Mesendoderm (in vitro differentiated cells): ENCODE measurements at regions not wholly inside any gene's neighbourhood (a gene's known extent, or its start where the extent isn't known, plus 50 kb on each side); places are given as distances from the start of the nearest gene placed in this dataset.

Experiments
- DNase-seq: peaks from one replicate; pipeline ENCODE4 v3.0.0; 2013
- H2AK5ac ChIP-seq: 2 replicates; pipeline ENCODE4 v1.6.1; 2013; ENCODE audit warnings: low read length, inconsistent platforms
- H2BK120ac ChIP-seq: 2 replicates; pipeline ENCODE4 v1.6.1; 2013; ENCODE audit warnings: low read depth, mild to moderate bottlenecking, low read length, moderate library complexity, mixed read lengths
- H2BK15ac ChIP-seq: replicated peaks from 2 replicates; pipeline ENCODE4 v1.6.1; 2013; ENCODE audit warnings: low read depth, mild to moderate bottlenecking, moderate library complexity
- H2BK5ac ChIP-seq: 2 replicates; pipeline ENCODE4 v1.6.1; 2013; ENCODE audit warnings: low read length, inconsistent platforms
- H3K18ac ChIP-seq: 2 replicates; pipeline ENCODE4 v1.6.1; 2013; ENCODE audit warnings: mild to moderate bottlenecking, low read length, mixed read lengths
- H3K23ac ChIP-seq: one replicate; pipeline ENCODE4 v1.6.1; 2013; ENCODE audit warnings: low read length
- H3K27ac ChIP-seq: 2 replicates; pipeline ENCODE4 v1.5.1; 2013; ENCODE audit warnings: low read depth, mild to moderate bottlenecking, inconsistent platforms, low read length, moderate library complexity
- H3K27me3 ChIP-seq: 2 replicates; pipeline ENCODE4 v1.6.1; 2013; ENCODE audit warnings: low read length, control low read depth, mild to moderate bottlenecking, inconsistent platforms; ENCODE audit not compliant: insufficient read depth, poor library complexity
- H3K36me3 ChIP-seq: 2 replicates; pipeline ENCODE4 v1.6.1; 2013; ENCODE audit warnings: low read length, inconsistent platforms; ENCODE audit not compliant: control insufficient read depth, insufficient read depth
- H3K4ac ChIP-seq: one replicate; pipeline ENCODE4 v1.6.1; 2013; ENCODE audit warnings: low read depth, mild to moderate bottlenecking, low read length, moderate library complexity
- H3K4me1 ChIP-seq: 2 replicates; pipeline ENCODE4 v1.6.1; 2013; ENCODE audit warnings: low read depth, low read length, inconsistent platforms; ENCODE audit not compliant: control insufficient read depth
- H3K4me2 ChIP-seq: 2 replicates; pipeline ENCODE4 v1.6.1; 2013; ENCODE audit warnings: low read length
- H3K4me3 ChIP-seq: 2 replicates; pipeline ENCODE4 v1.5.1; 2013; ENCODE audit warnings: mild to moderate bottlenecking, low read length
- H3K56ac ChIP-seq: one replicate; pipeline ENCODE4 v1.6.1; 2013; ENCODE audit warnings: low read length
- H3K79me1 ChIP-seq: 2 replicates; pipeline ENCODE4 v1.6.1; 2013; ENCODE audit warnings: low read length, inconsistent platforms
- H3K79me2 ChIP-seq: 2 replicates; pipeline ENCODE4 v1.6.1; 2013; ENCODE audit warnings: mild to moderate bottlenecking, low read length; ENCODE audit not compliant: control insufficient read depth, insufficient read depth
- H3K9ac ChIP-seq: 2 replicates; pipeline ENCODE4 v1.6.1; 2013; ENCODE audit warnings: low read length, inconsistent platforms
- H4K5ac ChIP-seq: one replicate; pipeline ENCODE4 v1.6.1; 2013; ENCODE audit warnings: low read length
- H4K8ac ChIP-seq: one replicate; pipeline ENCODE4 v1.6.1; 2013; ENCODE audit warnings: low read depth, mild to moderate bottlenecking, control low read depth, low read length, moderate library complexity
- WGBS: extraction: QIAGEN DNeasy Blood & Tissue Kit; methylation state at CpG from one replicate; pipeline ENCODE4 v1.1.7; 2013; ENCODE audit warnings: low lambda C conversion rate, missing lambda C conversion rate; ENCODE audit not compliant: insufficient coverage; ENCODE audit errors: extremely low coverage; 5-methylcytosine and 5-hydroxymethylcytosine counted together

DNA sequence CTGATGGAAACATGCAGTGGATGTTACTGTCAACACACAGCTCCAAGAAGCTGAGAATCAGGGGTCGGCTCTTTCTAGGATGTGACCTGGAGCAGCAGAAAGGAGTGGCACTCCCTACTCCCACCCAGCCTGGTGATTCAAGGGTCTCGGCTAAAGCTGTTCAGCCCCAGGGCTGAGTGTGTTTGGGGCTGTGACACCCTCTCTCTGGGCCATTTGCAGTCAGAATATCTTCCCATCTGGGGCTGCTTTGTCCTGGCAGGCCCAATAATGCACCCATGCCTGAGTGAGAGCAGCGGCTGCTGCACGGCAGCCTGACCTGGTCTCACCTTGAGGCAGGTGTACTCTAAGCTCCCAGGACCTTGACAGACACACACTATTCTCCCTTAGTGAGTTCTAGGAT, 52.5 kb upstream of the AJAP1 start:
- no peak overlapping the region for H2BK5ac ChIP-seq
- DNase-seq = no peak
- no peak overlapping the region for H3K18ac ChIP-seq
- H3K9ac ChIP-seq = no peak overlapping the region
- H3K4me2 ChIP-seq = no peak overlapping the region
- H3K36me3 ChIP-seq = no peaks in the 10 kb centered on the region
- no peak overlapping the region for H2BK15ac ChIP-seq
- no peak overlapping the region for H3K4ac ChIP-seq
- no peak overlapping the region for H3K23ac ChIP-seq
- H3K27me3 ChIP-seq = no peaks in the 10 kb centered on the region
- no peak overlapping the region for H3K27ac ChIP-seq
- H2BK120ac ChIP-seq = no peak overlapping the region
- H4K8ac ChIP-seq = no peak overlapping the region
- no peak overlapping the region for H4K5ac ChIP-seq
- H3K79me2 ChIP-seq = no peaks in the 10 kb centered on the region
- WGBS = no CpG with 5 or more reads among the region's 4 CpGs
- no peaks in the 10 kb centered on the region for H3K79me1 ChIP-seq
- H3K56ac ChIP-seq = no peak overlapping the region
- H3K4me1 ChIP-seq = no peaks in the 10 kb centered on the region
- H2AK5ac ChIP-seq = no peak overlapping the region
- H3K4me3 ChIP-seq = no peak overlapping the region

GRCh38 chr1:4602462-4603294, 51.7 kb upstream of the AJAP1 start:
- Histone ChIP-seq H2BK120ac (no peak overlapping the region), H2BK15ac (no peak overlapping the region), H3K4ac (no peak overlapping the region), H3K27ac (no peak overlapping the region), H3K4me2 (no peak overlapping the region), H3K27me3 (no peaks in the 10 kb centered on the region), H4K5ac (no peak overlapping the region), H3K79me1 (no peaks in the 10 kb centered on the region), H3K18ac (no peak overlapping the region), H3K56ac (no peak overlapping the region), H3K9ac (no peak overlapping the region), H3K4me3 (no peak overlapping the region), H2AK5ac (no peak overlapping the region), H3K79me2 (no peaks in the 10 kb centered on the region), H2BK5ac (no peak overlapping the region), H4K8ac (no peak overlapping the region), H3K36me3 (no peaks in the 10 kb centered on the region), H3K23ac (no peak overlapping the region), H3K4me1 (no peaks in the 10 kb centered on the region)
- peak; percentile 9 for DNase-seq
- WGBS = no CpG with 5 or more reads among the region's 17 CpGs

DNA sequence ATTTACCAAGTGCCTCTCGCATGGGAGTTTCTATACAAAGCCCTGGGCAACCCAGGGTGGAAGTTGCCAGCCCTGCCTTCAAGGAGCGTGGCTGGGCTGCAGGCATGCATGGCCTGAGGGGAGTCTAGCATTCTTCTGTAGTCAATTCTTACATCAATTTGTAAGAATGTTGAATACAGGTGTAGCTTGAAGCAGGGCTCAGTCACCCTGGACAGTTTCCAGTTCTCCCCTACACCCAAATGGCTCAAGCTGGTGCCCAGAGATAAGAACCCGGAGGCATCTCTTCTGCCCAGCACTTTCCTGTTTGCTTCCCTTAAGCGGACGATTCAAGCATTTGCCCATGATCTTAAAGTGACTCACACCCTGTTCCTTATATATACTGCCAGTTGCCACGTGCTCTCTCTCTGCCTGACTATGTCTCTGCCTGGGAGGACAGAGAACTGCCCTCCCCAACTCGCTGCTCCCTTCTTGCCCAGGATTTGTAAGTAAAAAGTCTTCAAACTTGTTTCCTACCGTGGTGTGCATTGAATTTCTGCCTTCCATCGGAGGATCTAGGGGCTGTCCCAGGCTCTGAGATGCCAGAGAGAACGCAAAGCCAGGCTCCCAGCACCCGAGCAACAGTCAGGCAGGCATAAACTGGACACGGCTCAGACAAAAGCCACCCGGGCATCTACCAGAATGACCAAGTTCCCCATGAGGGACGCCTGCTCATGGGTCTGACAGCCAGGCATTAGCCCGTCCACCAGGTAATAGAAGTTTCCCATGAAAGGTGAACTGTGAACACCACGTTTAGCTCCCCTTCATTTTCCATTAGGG, 50.9 kb upstream of the AJAP1 start:
- H4K8ac ChIP-seq = no peak overlapping the region
- DNase-seq = peak; percentile 78
- no peak overlapping the region for H3K56ac ChIP-seq
- H3K27me3 ChIP-seq = no peaks in the 10 kb centered on the region
- WGBS = no CpG with 5 or more reads among the region's 16 CpGs
- H2BK5ac ChIP-seq = no peak overlapping the region
- H3K23ac ChIP-seq = no peak overlapping the region
- no peak overlapping the region for H2BK120ac ChIP-seq
- H3K4me1 ChIP-seq = no peaks in the 10 kb centered on the region
- no peak overlapping the region for H3K4me3 ChIP-seq
- H3K27ac ChIP-seq = no peak overlapping the region
- H3K18ac ChIP-seq = no peak overlapping the region
- no peak overlapping the region for H3K9ac ChIP-seq
- H3K4ac ChIP-seq = no peak overlapping the region
- H2AK5ac ChIP-seq = no peak overlapping the region
- no peaks in the 10 kb centered on the region for H3K36me3 ChIP-seq
- H2BK15ac ChIP-seq = no peak overlapping the region
- H3K4me2 ChIP-seq = no peak overlapping the region
- no peak overlapping the region for H4K5ac ChIP-seq
- no peaks in the 10 kb centered on the region for H3K79me1 ChIP-seq
- H3K79me2 ChIP-seq = no peaks in the 10 kb centered on the region
